H1 (cell line): ENCODE measurements at regions not wholly inside any gene's neighbourhood (a gene's known extent, or its start where the extent isn't known, plus 50 kb on each side); places are given as distances from the start of the nearest gene placed in this dataset.

ENCODE experiments used
- CTCF ChIA-PET: fragments of 300-600 bp; sonication (Branson Sonifier 250); formaldehyde crosslinking; loops from one replicate; lab custom pipeline; 2021; ENCODE audit not compliant: partially characterized antibody; lab: Charles Lee
- POLR2A ChIA-PET: fragments of 300-600 bp; sonication (Branson Sonifier 250); formaldehyde crosslinking; loops from one replicate; lab custom pipeline; 2021; ENCODE audit warnings: inconsistent platforms; ENCODE audit not compliant: partially characterized antibody; lab: Charles Lee
- DNase-seq, 2 experiments: peaks; one replicate each; pipeline versions ENCODE4 v3.0.0 to v3.0.0-alpha.2; 2010 to 2022; ENCODE audit warnings: low spot score in 2 of 2, low read depth in 1 of 2, mixed read lengths in 1 of 2
- FAIRE-seq: peaks from 2 replicates; lab custom pipeline; 2011; peaks lifted over from hg19 to GRCh38; lab: Jason Lieb, UNC
- H2AFZ ChIP-seq: 2 replicates; pipeline ENCODE4 v1.8.1; 2012; ENCODE audit warnings: low read length, inconsistent platforms
- H2AK5ac ChIP-seq: 2 replicates; pipeline ENCODE4 v1.6.1; 2013; ENCODE audit warnings: low read depth, low read length
- H2BK120ac ChIP-seq: replicated peaks from 2 replicates; pipeline ENCODE3; 2013; ENCODE audit warnings: low read depth, low read length, inconsistent platforms
- H2BK12ac ChIP-seq: 2 replicates; pipeline ENCODE4 v1.6.1; 2013; ENCODE audit warnings: low read depth, low read length
- H2BK15ac ChIP-seq: 2 replicates; pipeline ENCODE4 v1.6.1; 2013; ENCODE audit warnings: low read length
- H2BK20ac ChIP-seq: 2 replicates; pipeline ENCODE4 v1.6.1; 2013; ENCODE audit warnings: low read length
- H2BK5ac ChIP-seq: 2 replicates; pipeline ENCODE4 v1.6.1; 2013; ENCODE audit warnings: low read depth, low read length
- H3K14ac ChIP-seq: 2 replicates; pipeline ENCODE4 v1.6.1; 2013; ENCODE audit warnings: inconsistent platforms; ENCODE audit not compliant: insufficient read length
- H3K18ac ChIP-seq: 2 replicates; pipeline ENCODE4 v1.6.1; 2013; ENCODE audit warnings: low read length; ENCODE audit errors: extremely low read depth
- H3K23ac ChIP-seq: 2 replicates; pipeline ENCODE4 v1.6.1; 2013; ENCODE audit warnings: inconsistent platforms; ENCODE audit not compliant: insufficient read length
- H3K23me2 ChIP-seq: 2 replicates; pipeline ENCODE4 v1.6.1; 2013; ENCODE audit warnings: low read depth, low read length
- H3K27ac ChIP-seq: 2 replicates; pipeline ENCODE4 v1.6.1; 2011; ENCODE audit warnings: low read depth, low read length, inconsistent platforms
- H3K27me3 ChIP-seq, 4 experiments: replicated peaks in 1 of 4; 1 replicate in 1 of 4; 2 replicates in 3 of 4; pipeline versions ENCODE4 v1.6.1 to v1.8.1; 2011 to 2013; ENCODE audit warnings: low read length in 3 of 4, mild to moderate bottlenecking in 3 of 4, inconsistent platforms in 2 of 4, mixed read lengths in 2 of 4, moderate library complexity in 1 of 4; ENCODE audit not compliant: control insufficient read depth in 3 of 4, insufficient read depth in 3 of 4; ENCODE audit errors: extremely low read depth in 1 of 4
- H3K36me3 ChIP-seq, 4 experiments: 2 replicates each; pipeline versions ENCODE4 v1.6.1 to v1.8.1; 2011 to 2013; ENCODE audit warnings: mild to moderate bottlenecking in 4 of 4, low read length in 3 of 4, moderate library complexity in 2 of 4, control low read depth in 1 of 4, inconsistent platforms in 1 of 4; ENCODE audit not compliant: insufficient read depth in 4 of 4, control insufficient read depth in 2 of 4
- H3K4ac ChIP-seq: replicated peaks from 2 replicates; pipeline ENCODE3; 2013; ENCODE audit warnings: low read length, low read depth, mixed read lengths, inconsistent platforms; ENCODE audit not compliant: insufficient read length
- H3K4me1 ChIP-seq, 4 experiments: replicated peaks in 1 of 4; 1 replicate in 1 of 4; 2 replicates in 3 of 4; pipeline versions ENCODE4 v1.6.1 to v1.8.1; 2011 to 2013; ENCODE audit warnings: low read length in 3 of 4, inconsistent platforms in 2 of 4, mixed read lengths in 1 of 4; ENCODE audit not compliant: insufficient read depth in 4 of 4, control insufficient read depth in 3 of 4
- H3K4me2 ChIP-seq, 2 experiments: 2 replicates each; pipeline versions ENCODE4 v1.6.1 to v1.8.1; 2011 to 2013; ENCODE audit warnings: low read depth in 2 of 2, low read length in 2 of 2, control low read depth in 1 of 2, inconsistent platforms in 1 of 2, mild to moderate bottlenecking in 1 of 2; ENCODE audit not compliant: insufficient read depth in 1 of 2
- H3K4me3 ChIP-seq, 4 experiments: fragments of 200-600, 300-600 bp in 1 of 4; sonication (generic), shearing (Covaris generic), sonication (Bioruptor Twin) in 1 of 4; 2 replicates each; pipeline versions ENCODE4 v1.5.1 to v1.8.1; 2011 to 2016; ENCODE audit warnings: low read length in 4 of 4, low read depth in 3 of 4, control low read depth in 2 of 4, inconsistent platforms in 2 of 4, mild to moderate bottlenecking in 2 of 4, mixed read lengths in 1 of 4, moderate library complexity in 1 of 4; ENCODE audit not compliant: insufficient read depth in 2 of 4; ENCODE audit errors: extremely low read depth in 1 of 4
- H3K56ac ChIP-seq: replicated peaks from 2 replicates; pipeline ENCODE3; 2013; ENCODE audit warnings: low read depth, mild to moderate bottlenecking, mixed read lengths, low read length, inconsistent platforms; ENCODE audit not compliant: insufficient read length
- H3K79me1 ChIP-seq: 2 replicates; pipeline ENCODE4 v1.6.1; 2013; ENCODE audit warnings: low read depth, low read length, control low read depth
- H3K79me2 ChIP-seq, 2 experiments: 2 replicates each; pipeline versions ENCODE4 v1.6.1 to v1.8.1; 2012 to 2013; ENCODE audit warnings: low read length in 2 of 2, mild to moderate bottlenecking in 2 of 2, inconsistent platforms in 1 of 2; ENCODE audit not compliant: insufficient read depth in 2 of 2, control insufficient read depth in 1 of 2
- H3K9ac ChIP-seq, 4 experiments: replicated peaks in 1 of 4; 1 replicate in 1 of 4; 2 replicates in 3 of 4; pipeline versions ENCODE4 v1.6.1 to v1.8.1; 2011 to 2013; ENCODE audit warnings: low read depth in 3 of 4, low read length in 3 of 4, control low read depth in 2 of 4, mild to moderate bottlenecking in 2 of 4, moderate library complexity in 2 of 4, inconsistent platforms in 1 of 4; ENCODE audit errors: extremely low read depth in 1 of 4
- H3K9me3 ChIP-seq, 2 experiments: 2 replicates each; pipeline versions ENCODE4 v1.6.1 to v1.8.1; 2012 to 2013; ENCODE audit warnings: mild to moderate bottlenecking in 2 of 2, moderate library complexity in 2 of 2, control low read depth in 1 of 2, inconsistent platforms in 1 of 2, low read depth in 1 of 2, low read length in 1 of 2, mixed read lengths in 1 of 2; ENCODE audit not compliant: insufficient read depth in 2 of 2
- H4K20me1 ChIP-seq, 2 experiments: replicated peaks in 1 of 2; 2 replicates each; pipeline versions ENCODE3 to v1.8.1; 2011 to 2013; ENCODE audit warnings: inconsistent platforms in 2 of 2, low read length in 2 of 2, mild to moderate bottlenecking in 1 of 2; ENCODE audit not compliant: insufficient read depth in 2 of 2, control insufficient read depth in 1 of 2
- H4K5ac ChIP-seq: 2 replicates; pipeline ENCODE4 v1.6.1; 2013; ENCODE audit warnings: low read length, low read depth, mixed read lengths, inconsistent platforms; ENCODE audit not compliant: insufficient read length
- H4K8ac ChIP-seq: 2 replicates; pipeline ENCODE4 v1.8.0; 2013; ENCODE audit warnings: mild to moderate bottlenecking, moderate library complexity, low read length, inconsistent platforms; ENCODE audit not compliant: insufficient read depth; ENCODE audit errors: extremely low read depth
- H4K91ac ChIP-seq: replicated peaks from 2 replicates; pipeline ENCODE3; 2013; ENCODE audit warnings: low read length, mixed read lengths, inconsistent platforms; ENCODE audit not compliant: insufficient read length
- CBX8 ChIP-seq: fragments of 300-800, 300-1000 bp; sonication (generic); IDR thresholded peaks from 2 replicates; pipeline ENCODE4 v1.7.1; 2016; ENCODE audit warnings: low read depth, low read length, borderline replicate concordance
- CEBPB ChIP-seq: IDR thresholded peaks from 2 replicates; pipeline ENCODE4 v1.6.1; 2012; ENCODE audit warnings: low read depth, low read length
- CHD2 ChIP-seq: IDR thresholded peaks from 2 replicates; pipeline ENCODE4 v1.6.1; 2012; ENCODE audit warnings: low read length, improper control_type of control experiment
- E2F6 ChIP-seq: IDR thresholded peaks from 2 replicates; pipeline ENCODE4 v1.6.1; 2012; ENCODE audit warnings: inconsistent platforms
- RNF2 ChIP-seq: fragments of 200-900, 300-1000 bp; sonication (generic); IDR thresholded peaks from 2 replicates; pipeline ENCODE4 v1.7.1; 2016; ENCODE audit warnings: borderline replicate concordance, low read depth, mild to moderate bottlenecking, antibody characterized with exemption, low read length; ENCODE audit not compliant: poor library complexity, severe bottlenecking; ENCODE audit errors: missing control alignments
- RXRA ChIP-seq: IDR thresholded peaks from 2 replicates; pipeline ENCODE4 v1.6.1; 2011; ENCODE audit warnings: low read depth, mild to moderate bottlenecking, low read length, moderate library complexity; ENCODE audit not compliant: insufficient read depth
- WGBS, 2 experiments: shearing (Covaris generic) in 1 of 2; methylation state at CpG; one replicate each; pipeline versions ENCODE4 v1.1.6 to v1.1.7; 2013 to 2015; ENCODE audit warnings: low lambda C conversion rate in 2 of 2, mixed read lengths in 2 of 2, inconsistent platforms in 1 of 2, low coverage in 1 of 2, missing lambda C conversion rate in 1 of 2; ENCODE audit not compliant: insufficient replicate concordance in 2 of 2, insufficient coverage in 1 of 2, insufficient read length in 1 of 2; ENCODE audit errors: extremely low coverage in 1 of 2, missing lambda C conversion rate in 1 of 2; 5-methylcytosine and 5-hydroxymethylcytosine counted together

GRCh38 chr4:89469930-89470375 lies 162.4 kb upstream of the GPRIN3 start:
- Histone ChIP-seq H3K27me3 (no peaks in the 10 kb centered on the region), H3K4me3 (no peak overlapping the region), H3K23ac (no peak overlapping the region), H4K91ac (no peak overlapping the region), H3K18ac (no peak overlapping the region), H2BK15ac (no peak overlapping the region), H3K27ac (no peak overlapping the region), H2BK120ac (no peak overlapping the region), H3K14ac (no peak overlapping the region), H3K4ac (peak overlapping the region; percentile 4), H3K23me2 (no peaks in the 10 kb centered on the region), H3K9ac (no peak overlapping the region), H4K5ac (no peak overlapping the region), H4K8ac (no peak overlapping the region), H2AK5ac (no peak overlapping the region), H2AFZ (no peak overlapping the region), H3K4me2 (no peak overlapping the region), H3K4me1 (no peaks in the 10 kb centered on the region), H2BK5ac (no peak overlapping the region), H3K79me2 (no peaks in the 10 kb centered on the region), H3K79me1 (no peaks in the 10 kb centered on the region), H2BK20ac (no peak overlapping the region), H3K36me3 (no peaks in the 10 kb centered on the region; a peak in 1 of 8 replicates), H3K9me3 (no peaks in the 10 kb centered on the region), H2BK12ac (no peak overlapping the region), H3K56ac (no peak overlapping the region), H4K20me1 (no peaks in the 10 kb centered on the region)
- FAIRE-seq, result no peak
- no peak for DNase-seq
- no peak for TF ChIP-seq CEBPB
- TF ChIP-seq CBX8, result no peak
- TF ChIP-seq RNF2, result no peak
- TF ChIP-seq E2F6, result no peak
- TF ChIP-seq CHD2, result no peak
- TF ChIP-seq RXRA, result no peak
- CTCF ChIA-PET, result interaction anchor here (1.3 to 1.9 kb wide), 2 partner anchors 11 to 31 kb away, joined by 3 to 5 read pairs; no protein-coding TSS in a partner anchor
- WGBS, 2 experiments, result 86% methylated on average over 5 of the region's 5 CpGs; no CpG with 5 or more reads in 1 of the 2 experiments
- POLR2A ChIA-PET, result no interaction called here
